Body of pancreas (tissue), 4 donors: ENCODE measurements at regions not wholly inside any gene's neighbourhood (a gene's known extent, or its start where the extent isn't known, plus 50 kb on each side); places are given as distances from the start of the nearest gene placed in this dataset.

Experiments
- POLR2A ChIP-seq, 3 donors: fragments of 450-650 bp; IDR thresholded peaks; one replicate each; pipeline ENCODE4 v1.6.1; 2016; ENCODE audit warnings: antibody characterized with exemption in 3 of 3, mild to moderate bottlenecking in 2 of 3
- TF ChIP-seq, protein P1 (sequence below), 7 experiments: fragments of 450-650 bp in 4 of 7; fragments of 200-600 bp in 3 of 7; sonication (generic) in 3 of 7; IDR thresholded peaks; one replicate each; pipeline ENCODE4 v1.5.1; 2016 to 2019; ENCODE audit warnings: antibody characterized with exemption in 7 of 7

DNA sequence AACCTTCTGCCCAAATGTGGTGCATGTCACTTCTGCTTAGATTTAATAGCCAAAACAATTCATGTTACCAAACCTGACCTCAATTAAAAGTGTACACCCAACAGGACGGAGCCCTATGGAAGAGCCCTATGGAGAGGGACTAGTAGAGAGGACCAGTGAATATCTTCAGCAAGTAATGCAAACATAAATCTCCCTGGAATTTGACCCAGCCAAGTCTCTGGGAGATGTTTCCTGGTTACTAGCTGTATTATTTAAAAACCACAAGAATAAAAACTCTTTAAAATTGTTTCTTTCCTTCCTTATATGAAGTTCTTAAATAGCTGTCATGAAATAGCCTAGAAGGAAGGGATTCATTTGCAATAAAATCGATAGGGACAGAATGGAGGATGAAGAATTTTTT is 255.8 kb downstream of the CDH11 start:
- TF ChIP-seq, protein P1, sequence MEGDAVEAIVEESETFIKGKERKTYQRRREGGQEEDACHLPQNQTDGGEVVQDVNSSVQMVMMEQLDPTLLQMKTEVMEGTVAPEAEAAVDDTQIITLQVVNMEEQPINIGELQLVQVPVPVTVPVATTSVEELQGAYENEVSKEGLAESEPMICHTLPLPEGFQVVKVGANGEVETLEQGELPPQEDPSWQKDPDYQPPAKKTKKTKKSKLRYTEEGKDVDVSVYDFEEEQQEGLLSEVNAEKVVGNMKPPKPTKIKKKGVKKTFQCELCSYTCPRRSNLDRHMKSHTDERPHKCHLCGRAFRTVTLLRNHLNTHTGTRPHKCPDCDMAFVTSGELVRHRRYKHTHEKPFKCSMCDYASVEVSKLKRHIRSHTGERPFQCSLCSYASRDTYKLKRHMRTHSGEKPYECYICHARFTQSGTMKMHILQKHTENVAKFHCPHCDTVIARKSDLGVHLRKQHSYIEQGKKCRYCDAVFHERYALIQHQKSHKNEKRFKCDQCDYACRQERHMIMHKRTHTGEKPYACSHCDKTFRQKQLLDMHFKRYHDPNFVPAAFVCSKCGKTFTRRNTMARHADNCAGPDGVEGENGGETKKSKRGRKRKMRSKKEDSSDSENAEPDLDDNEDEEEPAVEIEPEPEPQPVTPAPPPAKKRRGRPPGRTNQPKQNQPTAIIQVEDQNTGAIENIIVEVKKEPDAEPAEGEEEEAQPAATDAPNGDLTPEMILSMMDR (IDR thresholded peaks at IDR 0.05): no peak
- no peak for TF ChIP-seq POLR2A (IDR thresholded peaks at IDR 0.05)
